ENCODE measurements at regions not wholly inside any gene's neighbourhood (a gene's known extent, or its start where the extent isn't known, plus 50 kb on each side); places are given as distances from the start of the nearest gene placed in this dataset.

- TF ChIP-seq POLR2A (IDR thresholded peaks at IDR 0.05) (no peak), CTCF (IDR thresholded peaks at IDR 0.05) (no peak)
Observed at GRCh38 chr18:34444622-34445021, 219.9 kb upstream of the NOL4 start.

Data from uterus (tissue), 2 donors.